ENCODE measurements at regions not wholly inside any gene's neighbourhood (a gene's known extent, or its start where the extent isn't known, plus 50 kb on each side); places are given as distances from the start of the nearest gene placed in this dataset.

DNA sequence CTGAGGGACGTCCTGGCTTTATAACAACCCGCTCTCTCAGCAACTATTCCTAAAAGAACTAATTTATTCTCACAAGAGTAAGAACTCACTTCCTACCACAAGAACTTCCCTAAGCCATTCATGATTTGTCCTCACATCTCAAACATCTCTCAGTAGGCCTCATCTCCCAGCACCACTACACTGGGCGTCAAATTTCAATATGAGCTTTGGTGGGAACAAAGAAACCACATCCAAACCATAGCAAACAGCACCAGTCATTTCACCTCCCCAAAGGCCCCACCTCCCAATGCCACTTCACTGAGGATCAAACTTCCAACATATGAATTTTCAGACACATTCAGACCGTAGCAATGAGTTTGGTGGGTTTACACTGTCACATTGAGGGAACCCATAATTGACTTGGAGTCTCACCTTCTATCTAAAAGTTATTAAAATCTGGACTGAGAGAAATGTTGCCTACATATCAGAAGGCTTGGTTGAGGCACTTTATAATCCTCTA, 116.4 kb upstream of the AGBL1 start:
- 78% methylated on average over 4 of the region's 4 CpGs for WGBS
- no peak overlapping the region for H3K27ac ChIP-seq (ENCODE audit: low read depth, low read length)
- no peak overlapping the region for H3K4me3 ChIP-seq (ENCODE audit: low read length)
- H3K4me1 ChIP-seq (ENCODE audit: insufficient read depth, low read length), result no peaks in the 10 kb centered on the region
- no peaks in the 10 kb centered on the region for H3K9me3 ChIP-seq (ENCODE audit: insufficient read depth, low read depth, low read length)
- H3K9ac ChIP-seq (ENCODE audit: low read depth, low read length), result no peak overlapping the region
- no peaks in the 10 kb centered on the region for H3K27me3 ChIP-seq (ENCODE audit: insufficient read depth, low read length)
- no peaks in the 10 kb centered on the region for H3K36me3 ChIP-seq (ENCODE audit: insufficient read depth, low read length)

DNA sequence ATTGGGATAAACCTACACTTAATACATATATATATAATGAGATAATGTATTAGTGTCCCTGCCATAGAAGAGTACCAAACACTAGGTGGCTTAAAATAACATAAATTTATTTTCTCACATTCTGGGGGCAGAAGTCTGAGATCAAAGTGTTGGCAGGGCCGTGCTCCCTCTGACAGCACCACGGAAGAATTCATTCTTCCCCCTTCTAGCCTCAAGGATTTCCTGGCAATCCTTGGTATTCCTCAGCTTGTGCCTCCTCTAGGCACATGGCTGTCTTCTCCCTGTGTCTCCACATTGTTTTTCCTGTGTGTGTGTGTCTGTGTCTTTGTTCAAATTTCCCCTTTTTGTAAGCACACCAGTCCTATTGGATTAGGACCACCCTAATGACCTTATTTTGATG, 115.2 kb upstream of the AGBL1 start:
- 79% methylated on average over 2 of the region's 2 CpGs for WGBS
- no peak overlapping the region for H3K27ac ChIP-seq (ENCODE audit: low read depth, low read length)
- no peaks in the 10 kb centered on the region for H3K4me1 ChIP-seq (ENCODE audit: insufficient read depth, low read length)
- no peaks in the 10 kb centered on the region for H3K36me3 ChIP-seq (ENCODE audit: insufficient read depth, low read length)
- no peaks in the 10 kb centered on the region for H3K27me3 ChIP-seq (ENCODE audit: insufficient read depth, low read length)
- H3K9me3 ChIP-seq (ENCODE audit: insufficient read depth, low read depth, low read length), result no peaks in the 10 kb centered on the region
- H3K4me3 ChIP-seq (ENCODE audit: low read length), result no peak overlapping the region
- no peak overlapping the region for H3K9ac ChIP-seq (ENCODE audit: low read depth, low read length)

DNA sequence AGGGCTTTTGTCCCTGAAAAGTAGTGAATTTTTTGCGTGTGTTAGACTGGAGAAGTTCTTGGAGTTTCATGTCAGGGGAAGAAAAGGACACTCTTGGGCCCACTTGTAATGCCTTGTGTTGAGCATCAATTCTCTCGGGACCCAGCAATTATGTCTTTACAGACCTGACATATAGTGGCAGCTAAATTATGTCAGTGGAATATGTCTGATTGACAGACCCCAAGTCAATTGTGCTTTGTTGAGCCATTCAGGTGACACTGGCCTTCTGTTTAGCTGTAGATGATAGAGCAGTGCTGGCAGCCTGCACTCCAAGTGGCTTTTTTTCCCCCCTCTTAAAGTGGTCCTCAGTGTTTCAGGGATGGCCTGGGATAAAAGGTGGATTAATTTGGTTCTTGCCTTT, 112.1 kb upstream of the AGBL1 start:
- H3K9me3 ChIP-seq (ENCODE audit: insufficient read depth, low read depth, low read length), result no peaks in the 10 kb centered on the region
- no peaks in the 10 kb centered on the region for H3K4me1 ChIP-seq (ENCODE audit: insufficient read depth, low read length)
- 71% methylated on average over 2 of the region's 2 CpGs for WGBS
- no peaks in the 10 kb centered on the region for H3K36me3 ChIP-seq (ENCODE audit: insufficient read depth, low read length)
- H3K27me3 ChIP-seq (ENCODE audit: insufficient read depth, low read length), result no peaks in the 10 kb centered on the region
- no peak overlapping the region for H3K27ac ChIP-seq (ENCODE audit: low read depth, low read length)
- no peak overlapping the region for H3K9ac ChIP-seq (ENCODE audit: low read depth, low read length)
- no peak overlapping the region for H3K4me3 ChIP-seq (ENCODE audit: low read length)

DNA sequence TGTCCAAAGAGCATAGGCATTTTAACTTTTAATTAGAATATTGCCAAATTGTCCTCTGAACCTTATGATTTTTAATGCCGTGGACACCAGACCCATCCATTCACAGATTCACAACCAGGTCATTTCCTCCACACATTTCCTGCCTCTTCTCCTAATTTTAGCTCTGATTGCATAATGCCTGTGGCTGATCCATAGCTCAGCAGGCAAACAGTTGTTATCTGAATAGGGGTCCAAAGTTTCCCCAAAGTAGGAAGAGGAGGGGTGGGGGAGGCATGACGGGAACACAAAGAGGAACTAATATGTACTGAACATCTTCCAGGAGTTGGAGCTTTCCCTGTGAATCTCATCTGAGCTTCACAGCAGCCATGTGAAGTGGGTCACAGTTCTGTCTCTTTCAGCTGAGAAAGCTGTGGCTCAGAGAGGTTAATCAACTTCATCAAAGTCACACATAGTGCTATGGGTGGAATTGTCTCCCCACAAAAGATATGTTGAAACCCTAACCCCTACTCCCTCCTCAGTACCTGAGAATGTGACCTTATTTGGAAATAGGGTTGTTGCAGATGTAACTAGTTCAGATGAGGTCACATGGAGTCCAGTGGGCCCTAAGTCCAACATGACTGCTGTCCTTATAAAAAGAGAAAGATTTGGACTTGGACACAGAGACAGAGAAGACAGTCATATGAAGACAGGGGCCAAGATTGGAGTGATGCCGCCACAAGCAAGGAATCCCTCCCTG, 106.7 kb upstream of the AGBL1 start:
- Histone ChIP-seq H3K4me1 (ENCODE audit: insufficient read depth, low read length) (peaks cover 7% of the 10 kb centered on the region; the same call in 1 of the 2 replicates), H3K9ac (ENCODE audit: low read depth, low read length) (no peak overlapping the region), H3K36me3 (ENCODE audit: insufficient read depth, low read length) (no peaks in the 10 kb centered on the region), H3K9me3 (ENCODE audit: insufficient read depth, low read depth, low read length) (no peaks in the 10 kb centered on the region), H3K27me3 (ENCODE audit: insufficient read depth, low read length) (no peaks in the 10 kb centered on the region), H3K4me3 (ENCODE audit: low read length) (no peak overlapping the region), H3K27ac (ENCODE audit: low read depth, low read length) (no peak overlapping the region)
- 90% methylated on average over 3 of the region's 3 CpGs for WGBS

DNA sequence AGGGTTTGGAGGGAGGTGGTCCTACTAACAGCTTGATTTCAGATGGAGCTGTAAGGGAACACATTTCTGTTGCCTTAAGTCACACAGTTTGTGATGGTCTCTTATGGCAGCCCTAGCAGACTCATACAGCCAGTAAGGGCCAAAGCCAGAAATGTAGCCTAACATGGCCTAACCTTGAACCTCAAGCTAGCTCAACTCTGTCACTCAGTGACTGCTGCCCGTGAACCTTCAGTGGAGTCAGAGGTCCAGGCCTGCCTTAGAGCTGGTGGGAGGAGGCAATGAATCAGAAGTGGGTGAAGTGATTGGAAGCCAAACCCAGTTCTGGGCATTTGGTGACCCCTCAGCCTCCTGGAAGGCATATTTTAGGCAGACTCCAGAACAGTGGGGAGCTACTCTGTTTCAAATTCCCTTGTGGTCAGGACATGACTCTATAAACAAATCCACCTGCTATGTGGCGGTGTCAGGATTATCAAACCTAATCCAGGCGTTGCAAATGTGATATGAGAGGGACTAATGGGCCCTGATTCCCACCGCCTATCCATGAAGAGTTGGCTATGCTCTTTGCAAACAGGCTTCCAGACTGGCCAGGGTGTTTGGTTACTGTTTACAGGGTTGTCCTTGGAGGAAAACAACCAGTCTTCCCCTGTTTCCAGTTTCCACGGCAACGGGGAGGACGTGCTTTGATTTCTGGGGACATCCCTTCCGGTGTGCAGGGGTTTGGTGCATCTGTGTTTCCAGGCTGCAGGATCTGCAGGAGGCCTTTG, 105.9 kb upstream of the AGBL1 start:
- Histone ChIP-seq H3K4me1 (ENCODE audit: insufficient read depth, low read length) (peaks cover 7% of the 10 kb centered on the region; the same call in 1 of the 2 replicates), H3K9me3 (ENCODE audit: insufficient read depth, low read depth, low read length) (no peaks in the 10 kb centered on the region), H3K27me3 (ENCODE audit: insufficient read depth, low read length) (no peaks in the 10 kb centered on the region), H3K9ac (ENCODE audit: low read depth, low read length) (no peak overlapping the region), H3K27ac (ENCODE audit: low read depth, low read length) (no peak overlapping the region), H3K36me3 (ENCODE audit: insufficient read depth, low read length) (no peaks in the 10 kb centered on the region), H3K4me3 (ENCODE audit: low read length) (no peak overlapping the region)
- WGBS, result 87% methylated on average over 8 of the region's 8 CpGs

DNA sequence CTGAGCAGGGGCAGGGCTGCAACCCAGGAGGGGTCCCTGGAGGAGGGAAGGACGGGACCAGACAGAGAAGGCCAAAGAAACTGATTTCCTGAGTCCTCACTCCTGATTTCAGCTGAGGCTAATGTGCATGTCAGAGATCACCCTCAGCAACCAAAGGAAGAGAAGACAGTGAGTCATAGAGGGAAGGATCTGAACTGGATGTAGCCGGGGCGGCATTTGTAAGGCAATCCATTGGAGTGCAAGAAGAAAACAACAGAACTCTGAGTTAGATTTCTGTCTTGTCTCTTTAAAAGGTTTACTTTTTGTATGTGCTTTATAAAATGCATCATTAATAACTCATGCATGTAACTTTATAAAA, 105.3 kb upstream of the AGBL1 start:
- H3K4me1 ChIP-seq (ENCODE audit: insufficient read depth, low read length), result peaks cover 7% of the 10 kb centered on the region; the same call in 1 of the 2 replicates
- no peak overlapping the region for H3K9ac ChIP-seq (ENCODE audit: low read depth, low read length)
- H3K27me3 ChIP-seq (ENCODE audit: insufficient read depth, low read length), result no peaks in the 10 kb centered on the region
- no peaks in the 10 kb centered on the region for H3K36me3 ChIP-seq (ENCODE audit: insufficient read depth, low read length)
- no peaks in the 10 kb centered on the region for H3K9me3 ChIP-seq (ENCODE audit: insufficient read depth, low read depth, low read length)
- no peak overlapping the region for H3K27ac ChIP-seq (ENCODE audit: low read depth, low read length)
- H3K4me3 ChIP-seq (ENCODE audit: low read length), result no peak overlapping the region
- WGBS, result 71% methylated on average over 3 of the region's 3 CpGs

DNA sequence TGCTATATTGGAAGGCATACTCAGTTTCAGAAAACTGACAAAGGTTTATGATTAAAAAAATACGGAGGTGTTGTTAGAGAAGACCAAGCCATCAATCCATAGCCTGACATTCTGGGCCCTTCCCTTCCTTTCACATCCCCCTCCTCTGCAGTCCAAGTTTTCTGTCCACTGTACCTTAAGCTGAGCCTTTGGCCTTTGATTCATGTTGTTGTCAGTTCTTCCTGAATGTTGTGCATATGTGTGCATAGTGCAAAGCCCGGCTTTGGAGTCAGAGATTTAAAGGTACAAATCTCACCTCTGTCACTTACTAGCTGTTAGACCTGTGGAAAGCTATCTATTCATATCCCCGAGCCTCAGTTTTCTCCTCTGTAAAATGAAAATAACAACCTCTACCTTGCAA, 104.9 kb upstream of the AGBL1 start:
- H3K9ac ChIP-seq (ENCODE audit: low read depth, low read length), result no peak overlapping the region
- H3K9me3 ChIP-seq (ENCODE audit: insufficient read depth, low read depth, low read length), result no peaks in the 10 kb centered on the region
- H3K27me3 ChIP-seq (ENCODE audit: insufficient read depth, low read length), result no peaks in the 10 kb centered on the region
- 80% methylated on average over 2 of the region's 3 CpGs for WGBS
- H3K4me3 ChIP-seq (ENCODE audit: low read length), result no peak overlapping the region
- no peak overlapping the region for H3K27ac ChIP-seq (ENCODE audit: low read depth, low read length)
- peaks cover 7% of the 10 kb centered on the region; the same call in 1 of the 2 replicates for H3K4me1 ChIP-seq (ENCODE audit: insufficient read depth, low read length)
- no peaks in the 10 kb centered on the region for H3K36me3 ChIP-seq (ENCODE audit: insufficient read depth, low read length)

DNA sequence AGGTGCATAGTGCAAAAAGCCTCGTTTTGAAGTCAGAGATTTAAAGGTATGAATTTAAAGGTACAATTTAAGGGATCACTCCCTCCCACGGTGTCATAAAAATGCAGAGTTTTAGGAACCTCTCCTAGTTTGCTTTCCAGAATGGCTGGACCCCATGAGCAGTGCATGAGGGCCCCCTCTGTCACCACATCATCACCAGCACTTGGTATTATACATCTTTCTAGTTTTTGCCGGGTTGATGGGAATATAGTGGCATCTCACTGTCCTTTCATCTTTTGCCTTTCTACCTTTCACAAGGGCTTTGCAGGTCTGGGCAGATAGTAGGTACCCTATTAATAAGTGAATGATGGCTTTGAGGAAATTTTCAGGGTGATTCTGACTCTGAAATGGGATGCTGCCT, 103.6 kb upstream of the AGBL1 start:
- WGBS, result 82% methylated on average over 3 of the region's 3 CpGs
- no peaks in the 10 kb centered on the region for H3K27me3 ChIP-seq (ENCODE audit: insufficient read depth, low read length)
- no peak overlapping the region for H3K27ac ChIP-seq (ENCODE audit: low read depth, low read length)
- no peaks in the 10 kb centered on the region for H3K36me3 ChIP-seq (ENCODE audit: insufficient read depth, low read length)
- peaks cover 7% of the 10 kb centered on the region; the same call in 1 of the 2 replicates for H3K4me1 ChIP-seq (ENCODE audit: insufficient read depth, low read length)
- no peaks in the 10 kb centered on the region for H3K9me3 ChIP-seq (ENCODE audit: insufficient read depth, low read depth, low read length)
- H3K4me3 ChIP-seq (ENCODE audit: low read length), result no peak overlapping the region
- H3K9ac ChIP-seq (ENCODE audit: low read depth, low read length), result no peak overlapping the region

DNA sequence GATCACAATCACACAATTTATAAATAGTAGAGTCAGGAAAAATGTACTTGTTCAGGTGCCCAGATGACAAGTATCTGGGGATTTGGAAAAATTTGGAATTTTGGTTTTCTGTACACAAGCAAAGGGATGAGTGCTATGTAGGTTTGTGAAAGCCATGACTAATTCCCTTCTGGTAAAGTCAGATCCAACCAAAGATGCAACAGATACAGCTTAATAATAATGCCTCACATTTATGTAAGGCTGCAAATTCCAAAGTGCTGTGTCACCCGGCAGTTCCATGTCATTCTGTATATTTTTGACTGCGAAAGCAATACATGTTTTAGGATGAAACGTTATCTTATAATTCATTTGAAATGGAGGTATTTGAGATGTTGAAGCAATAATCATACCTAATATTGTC, 102.7 kb upstream of the AGBL1 start:
- Histone ChIP-seq H3K4me3 (ENCODE audit: low read length) (no peak overlapping the region), H3K4me1 (ENCODE audit: insufficient read depth, low read length) (peaks cover 7% of the 10 kb centered on the region; the same call in 1 of the 2 replicates), H3K9me3 (ENCODE audit: insufficient read depth, low read depth, low read length) (no peaks in the 10 kb centered on the region), H3K9ac (ENCODE audit: low read depth, low read length) (no peak overlapping the region), H3K36me3 (ENCODE audit: insufficient read depth, low read length) (no peaks in the 10 kb centered on the region), H3K27me3 (ENCODE audit: insufficient read depth, low read length) (no peaks in the 10 kb centered on the region), H3K27ac (ENCODE audit: low read depth, low read length) (no peak overlapping the region)
- 79% methylated on average over 3 of the region's 3 CpGs for WGBS

DNA sequence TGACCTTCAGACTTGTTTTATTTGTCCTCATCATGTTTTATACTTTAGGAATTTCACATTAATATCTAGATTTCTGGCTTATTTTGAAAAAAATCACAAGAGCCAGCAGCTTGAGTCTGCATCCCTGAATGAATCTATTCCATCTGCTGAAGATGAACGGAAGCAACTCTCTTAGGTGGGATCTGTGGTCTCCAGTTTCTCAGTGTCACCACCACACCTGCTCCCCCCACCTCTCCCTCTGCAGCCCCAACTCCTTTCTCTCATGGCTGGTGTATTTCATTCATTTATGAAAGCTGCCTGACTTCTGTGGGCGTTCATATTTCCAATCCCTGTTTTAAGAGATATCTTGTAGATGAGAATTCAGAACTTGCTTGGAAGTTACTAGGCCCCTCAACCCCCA, 102.1 kb upstream of the AGBL1 start:
- Histone ChIP-seq H3K4me3 (ENCODE audit: low read length) (no peak overlapping the region), H3K27ac (ENCODE audit: low read depth, low read length) (no peak overlapping the region), H3K9me3 (ENCODE audit: insufficient read depth, low read depth, low read length) (no peaks in the 10 kb centered on the region), H3K4me1 (ENCODE audit: insufficient read depth, low read length) (peaks cover 7% of the 10 kb centered on the region; the same call in 1 of the 2 replicates), H3K36me3 (ENCODE audit: insufficient read depth, low read length) (no peaks in the 10 kb centered on the region), H3K27me3 (ENCODE audit: insufficient read depth, low read length) (no peaks in the 10 kb centered on the region), H3K9ac (ENCODE audit: low read depth, low read length) (no peak overlapping the region)
- WGBS, result 95% methylated on average over 2 of the region's 2 CpGs

DNA sequence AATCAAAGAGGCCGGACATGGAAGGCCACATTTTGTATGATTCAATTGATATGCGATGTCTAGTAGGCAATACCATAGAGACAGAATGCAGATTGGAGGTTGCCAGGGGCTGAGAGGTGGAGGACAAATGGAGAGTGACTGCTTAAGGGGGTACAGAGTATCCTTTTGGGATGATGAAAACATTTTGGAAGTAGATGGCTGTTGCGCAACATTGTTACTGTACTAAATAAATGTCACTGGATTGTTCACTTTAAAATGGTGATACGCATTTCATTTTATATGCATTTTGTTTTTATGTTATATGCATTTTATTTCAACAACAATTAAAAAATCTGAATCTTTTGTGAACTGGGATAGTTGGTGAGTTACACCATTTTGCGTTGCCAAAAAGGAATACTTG, 99.7 kb upstream of the AGBL1 start:
- Histone ChIP-seq H3K27ac (ENCODE audit: low read depth, low read length) (no peak overlapping the region), H3K4me3 (ENCODE audit: low read length) (no peak overlapping the region), H3K9ac (ENCODE audit: low read depth, low read length) (no peak overlapping the region), H3K36me3 (ENCODE audit: insufficient read depth, low read length) (no peaks in the 10 kb centered on the region), H3K4me1 (ENCODE audit: insufficient read depth, low read length) (no peaks in the 10 kb centered on the region), H3K27me3 (ENCODE audit: insufficient read depth, low read length) (no peaks in the 10 kb centered on the region), H3K9me3 (ENCODE audit: insufficient read depth, low read depth, low read length) (no peaks in the 10 kb centered on the region)
- WGBS, result 98% methylated on average over 4 of the region's 5 CpGs
